H1 (cell line): ENCODE measurements at regions not wholly inside any gene's neighbourhood (a gene's known extent, or its start where the extent isn't known, plus 50 kb on each side); places are given as distances from the start of the nearest gene placed in this dataset.

ENCODE experiments used
- CTCF ChIA-PET: fragments of 300-600 bp; sonication (Branson Sonifier 250); formaldehyde crosslinking; loops from one replicate; lab custom pipeline; 2021; ENCODE audit not compliant: partially characterized antibody; lab: Charles Lee
- POLR2A ChIA-PET: fragments of 300-600 bp; sonication (Branson Sonifier 250); formaldehyde crosslinking; loops from one replicate; lab custom pipeline; 2021; ENCODE audit warnings: inconsistent platforms; ENCODE audit not compliant: partially characterized antibody; lab: Charles Lee
- DNase-seq, 2 experiments: peaks; one replicate each; pipeline versions ENCODE4 v3.0.0 to v3.0.0-alpha.2; 2010 to 2022; ENCODE audit warnings: low spot score in 2 of 2, low read depth in 1 of 2, mixed read lengths in 1 of 2
- FAIRE-seq: peaks from 2 replicates; lab custom pipeline; 2011; peaks lifted over from hg19 to GRCh38; lab: Jason Lieb, UNC
- H2AFZ ChIP-seq: 2 replicates; pipeline ENCODE4 v1.8.1; 2012; ENCODE audit warnings: low read length, inconsistent platforms
- H2AK5ac ChIP-seq: 2 replicates; pipeline ENCODE4 v1.6.1; 2013; ENCODE audit warnings: low read depth, low read length
- H2BK120ac ChIP-seq: replicated peaks from 2 replicates; pipeline ENCODE3; 2013; ENCODE audit warnings: low read depth, low read length, inconsistent platforms
- H2BK12ac ChIP-seq: 2 replicates; pipeline ENCODE4 v1.6.1; 2013; ENCODE audit warnings: low read depth, low read length
- H2BK15ac ChIP-seq: 2 replicates; pipeline ENCODE4 v1.6.1; 2013; ENCODE audit warnings: low read length
- H2BK20ac ChIP-seq: 2 replicates; pipeline ENCODE4 v1.6.1; 2013; ENCODE audit warnings: low read length
- H2BK5ac ChIP-seq: 2 replicates; pipeline ENCODE4 v1.6.1; 2013; ENCODE audit warnings: low read depth, low read length
- H3K14ac ChIP-seq: 2 replicates; pipeline ENCODE4 v1.6.1; 2013; ENCODE audit warnings: inconsistent platforms; ENCODE audit not compliant: insufficient read length
- H3K18ac ChIP-seq: 2 replicates; pipeline ENCODE4 v1.6.1; 2013; ENCODE audit warnings: low read length; ENCODE audit errors: extremely low read depth
- H3K23ac ChIP-seq: 2 replicates; pipeline ENCODE4 v1.6.1; 2013; ENCODE audit warnings: inconsistent platforms; ENCODE audit not compliant: insufficient read length
- H3K23me2 ChIP-seq: 2 replicates; pipeline ENCODE4 v1.6.1; 2013; ENCODE audit warnings: low read depth, low read length
- H3K27ac ChIP-seq: 2 replicates; pipeline ENCODE4 v1.6.1; 2011; ENCODE audit warnings: low read depth, low read length, inconsistent platforms
- H3K27me3 ChIP-seq, 4 experiments: replicated peaks in 1 of 4; 1 replicate in 1 of 4; 2 replicates in 3 of 4; pipeline versions ENCODE4 v1.6.1 to v1.8.1; 2011 to 2013; ENCODE audit warnings: low read length in 3 of 4, mild to moderate bottlenecking in 3 of 4, inconsistent platforms in 2 of 4, mixed read lengths in 2 of 4, moderate library complexity in 1 of 4; ENCODE audit not compliant: control insufficient read depth in 3 of 4, insufficient read depth in 3 of 4; ENCODE audit errors: extremely low read depth in 1 of 4
- H3K36me3 ChIP-seq, 4 experiments: 2 replicates each; pipeline versions ENCODE4 v1.6.1 to v1.8.1; 2011 to 2013; ENCODE audit warnings: mild to moderate bottlenecking in 4 of 4, low read length in 3 of 4, moderate library complexity in 2 of 4, control low read depth in 1 of 4, inconsistent platforms in 1 of 4; ENCODE audit not compliant: insufficient read depth in 4 of 4, control insufficient read depth in 2 of 4
- H3K4ac ChIP-seq: replicated peaks from 2 replicates; pipeline ENCODE3; 2013; ENCODE audit warnings: low read length, low read depth, mixed read lengths, inconsistent platforms; ENCODE audit not compliant: insufficient read length
- H3K4me1 ChIP-seq, 4 experiments: replicated peaks in 1 of 4; 1 replicate in 1 of 4; 2 replicates in 3 of 4; pipeline versions ENCODE4 v1.6.1 to v1.8.1; 2011 to 2013; ENCODE audit warnings: low read length in 3 of 4, inconsistent platforms in 2 of 4, mixed read lengths in 1 of 4; ENCODE audit not compliant: insufficient read depth in 4 of 4, control insufficient read depth in 3 of 4
- H3K4me2 ChIP-seq, 2 experiments: 2 replicates each; pipeline versions ENCODE4 v1.6.1 to v1.8.1; 2011 to 2013; ENCODE audit warnings: low read depth in 2 of 2, low read length in 2 of 2, control low read depth in 1 of 2, inconsistent platforms in 1 of 2, mild to moderate bottlenecking in 1 of 2; ENCODE audit not compliant: insufficient read depth in 1 of 2
- H3K4me3 ChIP-seq, 4 experiments: fragments of 200-600, 300-600 bp in 1 of 4; sonication (generic), shearing (Covaris generic), sonication (Bioruptor Twin) in 1 of 4; 2 replicates each; pipeline versions ENCODE4 v1.5.1 to v1.8.1; 2011 to 2016; ENCODE audit warnings: low read length in 4 of 4, low read depth in 3 of 4, control low read depth in 2 of 4, inconsistent platforms in 2 of 4, mild to moderate bottlenecking in 2 of 4, mixed read lengths in 1 of 4, moderate library complexity in 1 of 4; ENCODE audit not compliant: insufficient read depth in 2 of 4; ENCODE audit errors: extremely low read depth in 1 of 4
- H3K56ac ChIP-seq: replicated peaks from 2 replicates; pipeline ENCODE3; 2013; ENCODE audit warnings: low read depth, mild to moderate bottlenecking, mixed read lengths, low read length, inconsistent platforms; ENCODE audit not compliant: insufficient read length
- H3K79me1 ChIP-seq: 2 replicates; pipeline ENCODE4 v1.6.1; 2013; ENCODE audit warnings: low read depth, low read length, control low read depth
- H3K79me2 ChIP-seq, 2 experiments: 2 replicates each; pipeline versions ENCODE4 v1.6.1 to v1.8.1; 2012 to 2013; ENCODE audit warnings: low read length in 2 of 2, mild to moderate bottlenecking in 2 of 2, inconsistent platforms in 1 of 2; ENCODE audit not compliant: insufficient read depth in 2 of 2, control insufficient read depth in 1 of 2
- H3K9ac ChIP-seq, 4 experiments: replicated peaks in 1 of 4; 1 replicate in 1 of 4; 2 replicates in 3 of 4; pipeline versions ENCODE4 v1.6.1 to v1.8.1; 2011 to 2013; ENCODE audit warnings: low read depth in 3 of 4, low read length in 3 of 4, control low read depth in 2 of 4, mild to moderate bottlenecking in 2 of 4, moderate library complexity in 2 of 4, inconsistent platforms in 1 of 4; ENCODE audit errors: extremely low read depth in 1 of 4
- H3K9me3 ChIP-seq, 2 experiments: 2 replicates each; pipeline versions ENCODE4 v1.6.1 to v1.8.1; 2012 to 2013; ENCODE audit warnings: mild to moderate bottlenecking in 2 of 2, moderate library complexity in 2 of 2, control low read depth in 1 of 2, inconsistent platforms in 1 of 2, low read depth in 1 of 2, low read length in 1 of 2, mixed read lengths in 1 of 2; ENCODE audit not compliant: insufficient read depth in 2 of 2
- H4K20me1 ChIP-seq, 2 experiments: replicated peaks in 1 of 2; 2 replicates each; pipeline versions ENCODE3 to v1.8.1; 2011 to 2013; ENCODE audit warnings: inconsistent platforms in 2 of 2, low read length in 2 of 2, mild to moderate bottlenecking in 1 of 2; ENCODE audit not compliant: insufficient read depth in 2 of 2, control insufficient read depth in 1 of 2
- H4K5ac ChIP-seq: 2 replicates; pipeline ENCODE4 v1.6.1; 2013; ENCODE audit warnings: low read length, low read depth, mixed read lengths, inconsistent platforms; ENCODE audit not compliant: insufficient read length
- H4K8ac ChIP-seq: 2 replicates; pipeline ENCODE4 v1.8.0; 2013; ENCODE audit warnings: mild to moderate bottlenecking, moderate library complexity, low read length, inconsistent platforms; ENCODE audit not compliant: insufficient read depth; ENCODE audit errors: extremely low read depth
- H4K91ac ChIP-seq: replicated peaks from 2 replicates; pipeline ENCODE3; 2013; ENCODE audit warnings: low read length, mixed read lengths, inconsistent platforms; ENCODE audit not compliant: insufficient read length
- BACH1 ChIP-seq: IDR thresholded peaks from 2 replicates; pipeline ENCODE4 v1.6.1; 2012; ENCODE audit warnings: low read length, improper control_type of control experiment
- CBX5 ChIP-seq: fragments of 300-800, 300-1000 bp; sonication (generic); IDR thresholded peaks from 2 replicates; pipeline ENCODE4 v1.7.1; 2016; ENCODE audit warnings: antibody characterized with exemption, low read length, low read depth
- CREB1 ChIP-seq: IDR thresholded peaks from 2 replicates; pipeline ENCODE4 v1.6.1; 2012; ENCODE audit warnings: inconsistent platforms
- E2F6 ChIP-seq: IDR thresholded peaks from 2 replicates; pipeline ENCODE4 v1.6.1; 2012; ENCODE audit warnings: inconsistent platforms
- EGR1 ChIP-seq: IDR thresholded peaks from 2 replicates; pipeline ENCODE4 v1.6.1; 2011; ENCODE audit warnings: low read depth, low read length, borderline replicate concordance
- HDAC2 ChIP-seq, 2 experiments: fragments of 300-600 bp in 1 of 2; sonication (generic) in 1 of 2; IDR thresholded peaks; 2 replicates each; pipeline ENCODE4 v1.6.1; 2011 to 2012; ENCODE audit warnings: low read depth in 2 of 2, low read length in 2 of 2, mild to moderate bottlenecking in 2 of 2, moderate library complexity in 2 of 2, borderline replicate concordance in 1 of 2, inconsistent platforms in 1 of 2
- MAX ChIP-seq: IDR thresholded peaks from 2 replicates; pipeline ENCODE4 v1.6.1; 2012; ENCODE audit warnings: inconsistent platforms
- NANOG ChIP-seq: IDR thresholded peaks from 2 replicates; pipeline ENCODE4 v1.6.1; 2011; ENCODE audit warnings: low read length, low read depth, mild to moderate bottlenecking, inconsistent platforms; ENCODE audit not compliant: insufficient read depth, poor library complexity, severe bottlenecking
- POLR2AphosphoS5 ChIP-seq: IDR thresholded peaks from 2 replicates; pipeline ENCODE4 v1.6.1; 2011; ENCODE audit warnings: low read depth, low read length
- SIN3A ChIP-seq, 2 experiments: IDR thresholded peaks in 1 of 2; conservative IDR thresholded peaks in 1 of 2; 2 replicates each; pipeline ENCODE4 v1.6.1; 2011 to 2012; ENCODE audit warnings: low read length in 2 of 2, improper control_type of control experiment in 1 of 2, low read depth in 1 of 2, mild to moderate bottlenecking in 1 of 2
- SIX5 ChIP-seq: IDR thresholded peaks from 2 replicates; pipeline ENCODE4 v1.6.1; 2011; ENCODE audit warnings: mild to moderate bottlenecking, low read depth, low read length
- ZNF274 ChIP-seq: IDR thresholded peaks from 2 replicates; pipeline ENCODE4 v1.7.0; 2012; ENCODE audit warnings: low read length, borderline replicate concordance; ENCODE audit errors: extremely low read depth
- WGBS, 2 experiments: shearing (Covaris generic) in 1 of 2; methylation state at CpG; one replicate each; pipeline versions ENCODE4 v1.1.6 to v1.1.7; 2013 to 2015; ENCODE audit warnings: low lambda C conversion rate in 2 of 2, mixed read lengths in 2 of 2, inconsistent platforms in 1 of 2, low coverage in 1 of 2, missing lambda C conversion rate in 1 of 2; ENCODE audit not compliant: insufficient replicate concordance in 2 of 2, insufficient coverage in 1 of 2, insufficient read length in 1 of 2; ENCODE audit errors: extremely low coverage in 1 of 2, missing lambda C conversion rate in 1 of 2; 5-methylcytosine and 5-hydroxymethylcytosine counted together

GRCh38 chr22:48778308-48779195, 1049.1 kb downstream of the BRD1 start:
- WGBS, 2 experiments: 96% methylated on average over 25 of the region's 25 CpGs; no CpG with 5 or more reads in 1 of the 2 experiments
- Histone ChIP-seq H4K91ac (no peak overlapping the region), H3K79me1 (no peaks in the 10 kb centered on the region), H3K36me3 (no peaks in the 10 kb centered on the region), H4K20me1 (peaks cover 0 to 2% of the 10 kb centered on the region in 2 experiments), H3K56ac (no peak overlapping the region), H3K4me3 (no peak overlapping the region), H3K18ac (no peak overlapping the region), H3K14ac (no peak overlapping the region), H2BK5ac (no peak overlapping the region), H2AK5ac (no peak overlapping the region), H2BK20ac (no peak overlapping the region), H3K23ac (no peak overlapping the region), H2BK12ac (no peak overlapping the region), H3K9me3 (peaks cover 11 to 12% of the 10 kb centered on the region in 2 experiments), H3K27ac (no peak overlapping the region), H2BK15ac (no peak overlapping the region), H3K4me2 (no peak overlapping the region), H2BK120ac (no peak overlapping the region), H3K79me2 (no peaks in the 10 kb centered on the region), H3K4me1 (peaks cover 0 to 3% (median 3%) of the 10 kb centered on the region in 4 experiments; a peak in 3 of 7 replicates), H4K8ac (no peak overlapping the region), H2AFZ (no peak overlapping the region), H4K5ac (no peak overlapping the region), H3K23me2 (no peaks in the 10 kb centered on the region), H3K9ac (no peak overlapping the region), H3K4ac (no peak overlapping the region), H3K27me3 (no peaks in the 10 kb centered on the region)
- POLR2A ChIA-PET: no interaction called here
- CTCF ChIA-PET: no interaction called here
- FAIRE-seq: no peak
- DNase-seq: no peak
- TF ChIP-seq NANOG (no peak), SIX5 (no peak), CREB1 (no peak), BACH1 (no peak), SIN3A (conservative IDR thresholded peaks at IDR 0.05 in 1 of 2, IDR thresholded peaks at IDR 0.05 in 1 of 2; ENCODE audit: low read depth in 1 of 2, low read length in 2 of 2) (no peak), MAX (no peak), EGR1 (no peak), POLR2AphosphoS5 (no peak), E2F6 (no peak), HDAC2 (IDR thresholded peaks at IDR 0.05; ENCODE audit: borderline replicate concordance in 1 of 2, low read depth in 2 of 2, low read length in 2 of 2) (no peak), ZNF274 (no peak), CBX5 (no peak)
